Small intestine (tissue), 7 donors: ENCODE measurements at regions not wholly inside any gene's neighbourhood (a gene's known extent, or its start where the extent isn't known, plus 50 kb on each side); places are given as distances from the start of the nearest gene placed in this dataset.

Experiments
- DNase-seq, 2 donors: peaks; one replicate each; pipeline versions ENCODE4 v3.0.0 to v3.0.0-alpha.2; 2013
- FAIRE-seq: peaks from 2 replicates; lab custom pipeline; 2012; peaks lifted over from hg19 to GRCh38; lab: Jason Lieb, UNC
- H3K27ac ChIP-seq, 3 donors: one replicate each; pipeline ENCODE4 v1.5.1; 2013; ENCODE audit warnings: low read length in 2 of 3, mild to moderate bottlenecking in 2 of 3, control low read depth in 1 of 3, inconsistent platforms in 1 of 3, low read depth in 1 of 3, moderate library complexity in 1 of 3
- H3K27me3 ChIP-seq, 3 donors: one replicate each; pipeline ENCODE4 v1.6.1; 2013; ENCODE audit warnings: low read length in 3 of 3, inconsistent platforms in 1 of 3; ENCODE audit not compliant: control insufficient read depth in 3 of 3, insufficient read depth in 3 of 3
- H3K36me3 ChIP-seq, 3 donors: one replicate each; pipeline ENCODE4 v1.6.1; 2013; ENCODE audit warnings: low read length in 3 of 3, inconsistent platforms in 1 of 3, low read depth in 1 of 3, mild to moderate bottlenecking in 1 of 3, moderate library complexity in 1 of 3; ENCODE audit not compliant: control insufficient read depth in 3 of 3, insufficient read depth in 2 of 3
- H3K4me1 ChIP-seq, 3 donors: one replicate each; pipeline ENCODE4 v1.6.1; 2013; ENCODE audit warnings: low read length in 2 of 3, inconsistent platforms in 1 of 3, low read depth in 1 of 3, mild to moderate bottlenecking in 1 of 3, moderate library complexity in 1 of 3; ENCODE audit not compliant: control insufficient read depth in 3 of 3, insufficient read depth in 2 of 3
- H3K4me3 ChIP-seq, 3 donors: one replicate each; pipeline ENCODE4 v1.5.1; 2013; ENCODE audit warnings: low read length in 3 of 3, control low read depth in 1 of 3, inconsistent platforms in 1 of 3, low read depth in 1 of 3, mild to moderate bottlenecking in 1 of 3, moderate library complexity in 1 of 3
- H3K9me3 ChIP-seq, 2 donors: one replicate each; pipeline ENCODE4 v1.6.1; 2013; ENCODE audit warnings: low read depth in 1 of 2, low read length in 1 of 2; ENCODE audit not compliant: control insufficient read depth in 2 of 2, insufficient read depth in 1 of 2
- WGBS, 3 donors: extraction: QIAGEN DNeasy Blood & Tissue Kit; methylation state at CpG; one replicate each; pipeline ENCODE4 v1.1.7; 2013; 5-methylcytosine and 5-hydroxymethylcytosine counted together
- donor health status: healthy with polysubstance abuse.
- donor health status: control.
- donor health status: control.
- donor health status: Bipolar disorder and iron deficiency.
- donor health status: healthy.

DNA sequence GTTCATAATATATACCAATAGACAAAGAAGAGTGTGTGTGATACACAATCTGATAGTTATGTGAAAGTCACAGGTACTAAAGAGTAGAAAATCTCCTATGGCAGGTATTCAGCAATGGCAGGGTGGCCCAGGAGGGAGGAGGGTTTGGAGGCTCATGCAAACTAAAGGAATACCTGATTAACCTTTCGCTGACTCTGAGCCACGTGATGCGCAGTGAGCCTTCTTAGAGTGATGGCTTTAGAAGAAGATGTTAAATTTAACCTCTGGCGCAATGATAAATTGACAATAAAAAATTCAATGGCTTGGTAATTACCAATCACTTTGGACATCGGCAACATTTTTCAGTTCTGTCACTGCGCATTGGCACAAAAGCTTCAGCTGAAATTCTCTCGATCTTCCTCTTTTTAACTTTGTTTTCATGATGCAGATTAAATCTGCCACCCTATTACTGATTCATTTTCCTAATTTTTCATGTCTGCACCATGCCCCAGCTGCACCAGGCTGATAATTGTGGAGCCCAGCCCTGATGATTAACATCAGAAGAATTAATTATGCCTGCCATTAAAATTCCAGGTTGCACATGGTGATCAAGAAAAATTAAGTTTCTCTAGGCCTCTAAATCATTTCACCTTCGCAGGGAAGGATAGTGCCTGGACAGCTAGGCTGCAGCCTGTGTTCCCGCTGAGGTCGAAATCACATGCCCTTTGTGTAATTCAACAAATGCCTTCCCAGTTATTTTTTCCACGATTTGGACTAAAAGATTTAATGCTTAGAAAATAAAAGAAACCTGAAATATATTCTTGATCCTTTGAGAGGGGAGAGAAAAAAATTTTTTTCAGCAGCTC, 250.6 kb upstream of the HNRNPA3 start:
- Histone ChIP-seq H3K9me3 (no peaks in the 10 kb centered on the region), H3K4me1 (no peaks in the 10 kb centered on the region), H3K27ac (no peak overlapping the region), H3K27me3 (no peaks in the 10 kb centered on the region), H3K36me3 (no peaks in the 10 kb centered on the region), H3K4me3 (no peak overlapping the region)
- WGBS, 3 donors: 89 to 92% (median 91%) methylated on average over 11 of the region's 11 CpGs
- FAIRE-seq (no peak), DNase-seq (no peak)

DNA sequence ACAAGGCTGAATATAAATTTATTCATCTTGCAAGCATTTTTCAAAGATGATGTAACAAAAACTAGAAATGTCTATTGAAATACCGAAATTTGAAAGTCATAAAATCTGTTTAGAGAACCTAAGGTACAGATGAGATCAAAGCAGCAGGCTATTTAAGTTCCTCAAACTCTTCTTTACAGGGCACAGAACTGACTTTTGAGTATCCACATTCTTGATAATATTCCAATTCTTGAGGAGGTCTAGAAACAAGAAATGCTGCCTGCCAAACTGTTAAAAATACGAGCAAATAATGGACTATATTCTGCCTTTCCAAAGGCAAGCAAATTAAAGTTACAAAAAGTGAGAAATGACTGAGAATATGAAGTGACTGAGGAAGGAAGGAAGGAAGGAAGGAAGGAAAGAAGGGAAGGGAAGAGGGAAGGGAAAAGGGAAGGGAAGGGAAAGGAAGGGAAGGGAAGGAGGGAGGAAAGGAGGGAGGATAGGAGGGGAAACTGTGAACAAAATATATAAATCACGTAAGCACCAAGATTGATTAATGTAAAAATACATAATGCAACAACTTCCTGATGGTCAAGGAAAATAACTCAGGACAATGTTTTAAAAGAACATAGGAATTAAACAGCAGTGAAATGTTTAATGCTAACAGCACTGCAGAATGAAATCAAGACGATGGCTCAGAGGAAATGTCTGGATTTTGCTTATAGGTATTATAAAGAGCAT, 248.9 kb upstream of the HNRNPA3 start:
- 72 to 79% (median 78%) methylated on average over 4 of the region's 4 CpGs for WGBS, 3 donors
- Histone ChIP-seq H3K9me3 (no peaks in the 10 kb centered on the region), H3K27ac (no peak overlapping the region), H3K36me3 (no peaks in the 10 kb centered on the region), H3K27me3 (no peaks in the 10 kb centered on the region), H3K4me3 (no peak overlapping the region), H3K4me1 (no peaks in the 10 kb centered on the region)
- FAIRE-seq: no peak
- DNase-seq: no peak

DNA sequence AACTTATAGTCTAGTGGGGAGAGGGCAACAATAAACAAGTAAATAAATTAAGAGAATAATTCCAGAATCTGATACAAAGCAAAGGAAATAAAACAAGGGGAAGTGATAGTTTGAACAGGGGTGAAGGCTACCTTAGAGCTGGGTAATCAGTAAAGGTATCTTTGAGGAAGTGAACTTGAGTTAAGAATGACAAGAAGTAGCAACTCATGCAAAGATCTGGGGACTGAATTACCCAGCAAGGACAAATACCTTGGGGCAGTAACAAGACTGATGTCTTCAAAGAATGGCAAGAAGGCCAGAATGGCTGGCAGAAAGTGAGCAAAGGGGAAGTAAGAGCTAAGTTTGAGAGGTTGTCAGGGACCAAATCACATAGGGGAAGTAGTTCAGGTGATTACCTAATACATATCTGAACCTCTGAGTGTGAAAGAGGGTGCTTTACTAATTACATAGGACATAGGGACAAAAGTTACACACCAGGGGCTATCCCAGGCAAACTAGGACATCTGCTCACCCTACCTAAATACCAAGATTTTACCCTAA, 244.6 kb upstream of the HNRNPA3 start:
- H3K36me3 ChIP-seq: no peaks in the 10 kb centered on the region
- H3K9me3 ChIP-seq: no peaks in the 10 kb centered on the region
- H3K27ac ChIP-seq: no peak overlapping the region
- no peak for DNase-seq
- FAIRE-seq: no peak
- peaks cover 0 to 6% (median 3%) of the 10 kb centered on the region in 3 donors for H3K27me3 ChIP-seq
- H3K4me1 ChIP-seq: no peaks in the 10 kb centered on the region
- no peak overlapping the region for H3K4me3 ChIP-seq

DNA sequence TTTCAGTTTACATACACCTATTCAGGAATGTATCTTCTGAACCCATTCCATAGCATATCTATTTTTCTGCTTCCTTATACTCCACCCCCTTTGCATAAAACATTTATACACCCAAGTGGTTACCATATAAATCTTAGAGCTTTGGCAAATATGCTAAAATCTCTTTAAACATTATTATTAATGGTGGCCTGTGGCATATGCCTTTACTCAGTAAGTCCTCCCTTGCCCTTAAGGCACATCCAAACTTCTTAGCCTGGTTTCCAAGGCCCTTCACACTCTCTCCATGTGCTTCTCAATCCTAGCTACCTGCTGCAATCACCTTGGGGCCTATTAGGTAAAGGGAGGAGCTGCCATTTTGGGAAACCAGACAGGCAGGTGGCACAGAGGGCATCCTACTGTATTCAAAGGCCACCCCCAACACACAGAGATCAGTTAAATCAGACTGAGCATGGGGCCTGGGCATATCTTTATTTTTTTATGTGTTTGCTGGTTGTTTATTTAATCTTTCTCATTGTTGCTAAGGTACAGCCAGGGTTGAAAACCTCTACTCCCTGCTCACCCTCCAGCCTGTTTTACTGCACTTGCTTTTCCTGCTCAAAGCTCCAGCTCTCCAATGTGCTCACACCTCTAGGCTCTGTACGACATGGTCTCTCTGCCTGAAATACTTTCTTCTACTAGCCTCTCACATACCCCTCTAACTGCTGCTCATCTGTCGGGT, 242.8 kb upstream of the HNRNPA3 start:
- no peak for FAIRE-seq
- 70 to 89% (median 78%) methylated on average over 2 of the region's 2 CpGs for WGBS, 3 donors
- H3K27ac ChIP-seq: no peak overlapping the region
- no peaks in the 10 kb centered on the region for H3K36me3 ChIP-seq
- H3K4me1 ChIP-seq: no peaks in the 10 kb centered on the region
- H3K9me3 ChIP-seq: no peaks in the 10 kb centered on the region
- H3K4me3 ChIP-seq: no peak overlapping the region
- DNase-seq: no peak
- peaks cover 0 to 10% (median 3%) of the 10 kb centered on the region in 3 donors for H3K27me3 ChIP-seq

DNA sequence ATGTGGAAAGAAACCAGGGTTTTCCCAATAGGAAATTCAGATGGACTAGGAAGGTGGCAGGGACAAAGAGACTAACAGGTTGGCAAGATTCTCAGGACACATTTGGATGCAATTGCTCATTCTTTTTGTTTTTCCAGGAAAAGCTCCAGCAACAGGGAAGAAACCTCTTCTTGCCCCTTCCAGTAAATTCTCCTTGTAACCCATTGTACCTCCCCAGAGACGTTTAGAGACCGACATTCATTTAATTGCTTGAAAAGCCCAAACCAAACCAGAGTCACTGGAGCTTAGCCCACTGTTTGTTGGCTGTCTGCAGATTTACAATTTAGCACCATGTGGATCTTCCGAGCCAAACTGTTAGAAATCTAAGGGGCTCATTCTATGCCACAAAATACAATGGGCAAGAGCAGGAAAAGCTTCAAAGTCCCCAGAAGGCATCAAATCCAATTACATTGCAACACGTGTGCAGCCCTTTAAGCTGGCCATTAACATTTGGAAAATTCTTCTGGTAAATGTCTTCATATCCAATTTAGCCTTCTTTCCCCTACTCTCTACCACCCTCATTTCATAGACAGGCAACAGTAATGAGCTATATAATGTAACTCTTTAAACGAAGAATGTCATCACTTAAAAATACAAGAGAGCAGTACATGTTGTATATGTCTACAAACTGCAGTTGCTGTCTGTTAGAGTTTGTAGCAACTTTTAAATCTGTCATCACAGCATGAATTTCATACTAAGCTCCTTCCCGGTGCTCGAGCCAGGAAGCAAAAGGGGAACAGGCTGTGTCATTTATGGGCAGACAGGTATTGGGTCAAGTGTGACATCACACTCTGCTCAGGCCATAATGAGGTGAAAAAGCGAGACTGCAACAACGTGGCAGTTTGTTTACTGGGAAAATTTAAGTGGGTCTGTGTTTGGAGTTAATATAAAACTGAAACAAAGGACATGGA, 235.6 kb upstream of the HNRNPA3 start:
- WGBS, 3 donors: 64 to 73% (median 67%) methylated on average over 9 of the region's 9 CpGs
- H3K9me3 ChIP-seq: no peaks in the 10 kb centered on the region
- DNase-seq (no peak), FAIRE-seq (no peak)
- peaks cover 0 to 6% (median 0%) of the 10 kb centered on the region in 3 donors for H3K27me3 ChIP-seq
- H3K27ac ChIP-seq: no peak overlapping the region
- no peaks in the 10 kb centered on the region for H3K4me1 ChIP-seq
- no peaks in the 10 kb centered on the region for H3K36me3 ChIP-seq
- H3K4me3 ChIP-seq: no peak overlapping the region

DNA sequence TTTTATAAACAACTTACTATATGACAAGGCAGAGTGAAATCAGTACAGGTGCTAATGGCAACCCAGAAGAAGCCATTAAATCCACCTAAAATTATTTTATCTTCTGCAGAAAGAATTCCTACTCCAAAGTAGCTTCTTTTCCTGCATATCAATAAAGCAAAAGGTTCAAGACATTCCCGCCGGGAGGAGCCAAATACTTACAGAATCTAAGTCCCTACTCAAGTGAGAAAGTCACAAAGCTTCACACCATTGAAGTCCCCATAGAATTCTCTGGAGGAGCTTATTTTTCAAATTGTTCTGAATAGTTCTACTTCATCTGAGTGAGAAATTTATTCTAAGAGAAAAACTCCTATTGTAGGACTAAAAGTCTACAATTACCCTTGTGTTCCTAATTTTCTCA, 233.7 kb upstream of the HNRNPA3 start:
- H3K4me1 ChIP-seq: no peaks in the 10 kb centered on the region
- H3K9me3 ChIP-seq: no peaks in the 10 kb centered on the region
- DNase-seq: no peak
- no peak for FAIRE-seq
- no peaks in the 10 kb centered on the region for H3K36me3 ChIP-seq
- WGBS, 3 donors: 85 to 93% (median 91%) methylated on average over 2 of the region's 2 CpGs
- H3K27ac ChIP-seq: no peak overlapping the region
- H3K4me3 ChIP-seq: no peak overlapping the region
- peaks cover 0 to 2% (median 0%) of the 10 kb centered on the region in 3 donors for H3K27me3 ChIP-seq

DNA sequence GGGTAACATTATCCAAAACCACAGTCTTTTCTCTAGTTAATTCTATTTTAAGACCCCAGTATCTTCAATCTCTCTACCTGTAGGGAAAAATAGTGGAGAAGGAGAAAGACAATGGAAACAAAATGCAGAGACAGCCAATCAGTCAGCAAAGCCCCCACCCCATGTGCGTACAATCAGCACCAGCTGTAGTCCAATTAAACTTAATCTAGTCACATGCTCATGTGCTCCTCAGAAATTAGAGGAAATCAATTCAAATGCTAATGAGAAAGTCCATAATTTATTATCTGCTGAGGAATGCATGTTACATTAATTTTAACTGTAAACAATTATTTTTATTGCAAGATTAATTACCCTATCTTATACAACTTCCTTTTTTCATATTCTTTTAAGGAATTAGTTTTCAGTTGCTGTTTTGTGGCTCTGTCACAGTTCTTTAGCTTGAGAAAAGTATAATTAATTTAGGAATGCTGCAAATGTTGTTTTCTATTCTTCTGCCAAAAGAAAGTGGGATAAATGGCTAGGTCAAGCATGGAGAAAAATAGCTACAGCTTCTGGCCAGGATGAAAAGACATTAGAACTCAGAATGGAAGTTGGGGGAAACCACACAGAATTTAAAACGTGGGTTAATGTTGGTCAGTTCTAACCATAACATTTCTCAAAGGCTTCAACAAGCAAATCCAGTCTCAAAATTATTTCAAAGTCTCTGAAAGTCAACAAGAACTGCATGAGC, 232.4 kb upstream of the HNRNPA3 start:
- FAIRE-seq (no peak), DNase-seq (no peak)
- Histone ChIP-seq H3K9me3 (no peaks in the 10 kb centered on the region), H3K27ac (no peak overlapping the region), H3K36me3 (no peaks in the 10 kb centered on the region), H3K4me3 (no peak overlapping the region), H3K4me1 (no peaks in the 10 kb centered on the region), H3K27me3 (peaks cover 0 to 4% (median 0%) of the 10 kb centered on the region in 3 donors)
- WGBS, 3 donors: 55 to 74% (median 65%) methylated on average over 2 of the region's 2 CpGs
